CD4-positive, alpha-beta T cell treated with Interleukin-10 for 1 hour (primary cell): ENCODE measurements at regions not wholly inside any gene's neighbourhood (a gene's known extent, or its start where the extent isn't known, plus 50 kb on each side); places are given as distances from the start of the nearest gene placed in this dataset.
A peak's percentile ranks its signal among the peaks of the same experiment; 100 is the strongest.

Experiments used
- DNase-seq: peaks from one replicate; pipeline ENCODE4 v3.0.0-alpha.2; 2020

DNA sequence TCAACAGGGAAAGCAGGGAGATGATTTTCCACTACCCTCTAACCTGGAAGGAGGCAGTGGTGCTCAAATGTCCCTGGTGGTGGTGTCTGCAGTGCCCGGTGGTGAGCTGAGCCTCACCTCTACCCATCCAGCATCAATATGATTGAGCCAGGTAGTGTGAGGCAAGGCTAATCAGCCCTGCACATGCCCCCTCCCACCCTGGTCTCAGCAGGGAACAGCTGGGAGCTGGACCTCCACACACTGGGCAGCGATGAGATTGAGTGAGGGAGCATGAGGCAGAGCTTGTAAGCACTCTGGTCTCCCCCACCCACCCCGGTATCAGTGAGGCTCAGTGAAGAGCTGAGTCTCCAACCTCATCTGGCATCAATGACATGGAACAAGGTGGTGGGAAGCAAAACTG lies 634.3 kb downstream of the PTPRU start:
- DNase-seq = no peak

DNA sequence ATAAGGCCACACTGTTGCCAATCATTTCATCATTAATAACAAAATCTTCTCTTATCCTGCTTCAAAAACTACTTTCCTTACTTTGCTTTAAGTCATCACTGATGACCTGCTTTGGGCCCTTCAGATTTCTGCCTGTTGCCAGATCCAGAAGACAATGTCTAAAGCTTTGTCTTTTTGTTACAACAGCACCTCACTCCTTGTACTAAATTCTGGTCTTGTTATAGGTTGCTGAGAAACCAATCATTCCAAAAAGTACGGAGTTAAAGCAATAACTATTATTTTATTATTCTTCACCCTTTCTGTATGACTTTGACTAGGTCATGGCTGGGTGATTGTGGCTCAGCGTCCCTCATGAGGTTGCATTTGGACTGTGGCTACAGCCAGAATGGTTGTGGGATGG lies 633.5 kb downstream of the PTPRU start:
- no peak for DNase-seq

DNA sequence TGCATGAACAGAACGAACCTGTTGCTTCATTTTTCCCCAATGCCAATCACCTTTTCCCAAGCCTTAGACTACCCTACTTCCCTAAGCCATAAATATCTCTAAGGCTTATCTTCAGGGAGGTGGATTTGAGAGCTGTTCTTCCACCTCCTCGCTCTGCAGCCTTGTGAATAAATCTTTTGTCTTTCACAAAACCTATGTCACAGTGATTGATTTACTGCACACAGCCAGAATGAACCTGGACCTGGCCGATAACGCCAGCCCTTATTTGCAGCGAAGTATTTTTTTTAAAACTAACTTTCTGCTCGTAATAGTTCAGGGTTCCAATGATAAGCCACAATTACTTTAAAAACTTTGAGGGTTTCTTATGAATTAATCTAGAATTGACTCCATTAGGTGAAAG lies 632.6 kb downstream of the PTPRU start:
- DNase-seq = no peak

DNA sequence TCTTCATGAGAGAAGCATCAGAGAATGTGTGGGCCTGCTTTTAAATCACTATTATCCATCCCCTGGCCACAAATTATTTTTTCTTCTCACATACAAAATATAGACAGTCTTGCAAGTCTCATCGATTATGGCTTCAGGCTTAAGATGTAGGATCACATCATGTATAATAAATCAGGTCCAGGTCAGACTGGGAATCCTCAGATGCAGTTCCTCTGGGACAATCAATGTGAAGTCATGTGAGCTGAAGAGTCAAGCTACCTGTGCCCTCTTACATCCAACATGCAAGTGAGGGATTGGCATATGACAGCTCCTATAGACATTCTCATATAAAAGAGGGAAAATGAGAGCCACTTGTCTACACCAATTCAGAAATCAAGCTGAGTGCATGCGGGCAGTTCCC lies 631.8 kb downstream of the PTPRU start:
- no peak for DNase-seq

DNA sequence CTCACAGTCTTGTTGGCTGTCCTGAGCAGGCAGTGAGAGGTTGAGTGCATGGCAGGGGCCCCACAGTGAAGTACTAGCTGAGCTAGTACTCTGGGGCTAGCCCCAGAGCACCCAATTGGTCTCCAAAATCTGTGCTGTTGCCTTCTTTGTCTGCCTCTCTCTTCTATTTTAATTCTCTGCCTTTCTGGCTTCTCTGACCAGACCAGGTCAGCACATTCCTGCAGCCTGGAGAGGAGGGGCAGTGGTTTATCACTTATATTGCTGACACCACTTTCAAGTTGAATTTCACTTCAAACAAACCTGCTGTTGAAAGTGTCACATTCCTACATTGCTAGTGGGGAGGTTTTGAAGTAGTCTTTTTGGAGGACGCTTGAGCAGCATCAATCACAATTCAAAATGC lies 628.7 kb downstream of the PTPRU start:
- DNase-seq = no peak

DNA sequence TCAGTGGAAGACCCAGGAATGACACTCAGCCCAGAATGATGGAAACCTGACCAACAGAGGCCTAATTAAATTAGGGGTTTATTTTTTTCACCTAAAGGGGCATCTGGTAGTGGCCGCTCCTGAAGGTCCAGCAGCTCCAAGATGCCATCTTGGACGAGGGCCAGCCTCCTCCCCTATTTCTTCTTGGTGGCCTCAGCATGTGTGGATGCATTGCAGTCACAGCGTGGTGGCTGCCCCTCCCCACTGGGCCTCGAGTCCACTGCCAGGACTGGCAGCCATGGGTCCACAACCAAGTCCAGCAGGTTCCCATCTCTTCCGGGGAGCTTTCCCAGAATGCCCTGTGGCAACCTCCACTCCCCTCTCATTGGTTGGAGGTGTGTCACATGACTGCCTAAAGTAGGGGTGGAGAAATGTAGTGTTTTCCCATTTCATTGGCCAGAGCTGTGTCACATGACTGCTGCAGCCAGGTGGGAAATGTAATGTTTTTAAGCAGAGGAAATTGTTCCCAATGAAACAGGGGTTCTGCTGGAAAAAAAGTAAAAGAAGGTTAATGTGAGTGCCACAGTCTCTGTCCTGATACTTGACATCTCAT lies 628.2 kb downstream of the PTPRU start:
- DNase-seq = no peak

DNA sequence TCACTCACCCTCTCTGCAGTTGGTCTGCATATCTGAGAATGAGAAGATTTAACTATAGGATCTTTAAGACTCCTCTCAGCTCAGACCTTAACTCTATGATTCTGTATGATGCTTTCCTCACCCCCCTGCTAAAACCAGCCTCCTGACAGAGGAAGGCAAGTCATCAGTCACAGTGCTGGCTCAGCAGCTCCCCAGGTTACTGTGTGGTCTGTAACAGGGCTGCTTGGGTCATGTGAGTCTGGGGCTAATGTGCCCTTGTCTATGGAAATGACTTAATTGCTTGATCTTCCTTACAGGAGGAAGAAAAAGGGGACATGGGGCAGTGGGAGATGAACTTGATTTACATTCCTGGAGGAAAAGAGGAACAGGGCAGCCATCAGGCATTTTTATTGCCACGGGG lies 625.6 kb downstream of the PTPRU start:
- DNase-seq = no peak

DNA sequence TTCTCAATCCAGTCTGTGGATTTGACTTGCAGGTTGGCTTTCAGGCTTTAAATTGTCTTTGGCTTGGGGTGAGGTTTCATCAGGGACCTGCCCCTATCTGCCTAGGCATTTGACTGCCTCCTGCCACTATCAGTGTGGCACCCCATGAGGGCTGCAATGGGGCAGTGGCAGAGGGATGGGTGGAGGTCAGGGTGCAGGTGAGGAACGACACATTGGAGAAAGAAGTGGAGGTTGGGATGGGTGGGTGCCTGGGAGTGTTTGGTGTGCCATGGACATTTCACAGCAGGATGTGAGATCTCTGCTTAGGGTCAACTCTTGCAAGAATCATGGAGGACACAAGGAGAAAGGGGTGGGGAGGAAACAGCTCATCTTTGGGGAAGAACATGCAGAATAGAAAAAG lies 625.1 kb downstream of the PTPRU start:
- no peak for DNase-seq

DNA sequence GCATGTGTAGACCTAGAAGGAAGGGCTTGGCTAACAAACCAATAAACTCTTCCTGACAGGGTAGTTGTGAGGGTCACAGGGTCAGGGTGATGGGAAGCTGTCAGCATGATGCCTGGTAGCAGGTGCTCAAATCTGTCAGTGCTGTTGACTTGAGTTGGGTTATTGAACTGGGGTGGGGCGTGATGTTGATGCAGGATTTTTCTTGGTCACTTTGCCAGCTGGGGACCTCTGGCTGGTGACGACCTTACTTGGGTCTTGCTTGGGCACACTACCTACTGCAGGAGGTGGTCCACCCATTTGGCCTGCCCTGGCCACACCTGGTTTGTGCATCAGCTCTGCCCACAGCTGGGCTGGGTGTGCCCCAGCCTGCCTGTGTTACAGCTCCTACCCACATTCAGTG lies 624.4 kb downstream of the PTPRU start:
- no peak for DNase-seq

DNA sequence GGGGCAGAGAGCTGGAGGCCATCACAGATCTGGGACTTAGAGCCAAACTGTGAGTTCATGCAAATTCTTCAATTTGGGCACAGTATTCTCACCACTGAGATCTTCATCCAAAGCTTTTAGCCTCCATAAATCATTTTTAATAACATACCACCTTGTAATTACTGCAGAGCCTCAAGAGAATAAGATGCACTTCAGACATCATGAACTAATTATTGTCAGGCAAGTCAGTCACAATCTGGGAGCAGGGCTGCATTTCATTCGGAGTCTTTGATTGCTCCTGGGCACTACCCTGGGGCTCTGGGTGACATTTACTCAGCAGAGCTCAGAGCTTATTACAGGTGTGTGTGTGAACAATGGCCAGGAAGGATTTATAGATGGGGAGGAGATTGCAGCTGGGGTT lies 623.7 kb downstream of the PTPRU start:
- no peak for DNase-seq

DNA sequence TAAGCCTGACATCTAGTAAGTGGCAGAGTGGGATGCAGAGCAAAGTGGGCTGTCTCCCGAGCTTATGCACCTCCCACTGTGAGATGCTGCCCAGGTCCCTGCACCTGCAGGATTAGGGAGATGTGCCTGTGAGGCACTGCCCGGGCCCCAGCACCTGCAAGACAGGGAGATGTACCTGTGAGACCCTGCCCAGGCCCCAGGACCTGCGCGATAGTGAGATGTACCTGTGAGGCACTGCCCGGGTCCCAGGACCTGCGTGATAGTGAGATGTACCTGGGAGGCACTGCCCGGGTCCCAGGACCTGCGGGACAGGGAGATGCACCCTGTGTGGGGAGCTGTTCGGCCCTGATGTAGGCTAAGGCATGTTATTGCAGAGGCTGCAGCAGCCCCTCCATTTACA lies 622.8 kb downstream of the PTPRU start:
- DNase-seq = no peak

DNA sequence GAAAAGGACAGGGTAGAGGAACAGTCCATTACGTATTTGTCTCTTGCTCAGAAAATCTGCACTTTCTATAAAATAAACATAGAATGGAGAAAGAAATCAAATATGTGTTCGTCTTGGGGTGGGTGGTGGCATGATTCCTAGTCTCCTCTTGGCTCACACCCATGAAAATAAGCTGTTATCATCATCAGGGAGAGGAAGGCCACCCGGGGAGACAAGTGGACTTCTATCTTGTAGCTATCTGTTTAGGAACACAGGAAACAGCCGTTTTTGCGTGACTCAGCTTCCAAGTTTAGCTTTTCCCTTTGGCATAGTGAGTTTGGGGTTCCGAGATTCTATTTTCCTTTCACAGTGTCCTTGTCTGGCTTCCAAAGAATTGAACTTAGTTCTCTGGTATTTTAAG lies 622.3 kb downstream of the PTPRU start:
- no peak for DNase-seq

DNA sequence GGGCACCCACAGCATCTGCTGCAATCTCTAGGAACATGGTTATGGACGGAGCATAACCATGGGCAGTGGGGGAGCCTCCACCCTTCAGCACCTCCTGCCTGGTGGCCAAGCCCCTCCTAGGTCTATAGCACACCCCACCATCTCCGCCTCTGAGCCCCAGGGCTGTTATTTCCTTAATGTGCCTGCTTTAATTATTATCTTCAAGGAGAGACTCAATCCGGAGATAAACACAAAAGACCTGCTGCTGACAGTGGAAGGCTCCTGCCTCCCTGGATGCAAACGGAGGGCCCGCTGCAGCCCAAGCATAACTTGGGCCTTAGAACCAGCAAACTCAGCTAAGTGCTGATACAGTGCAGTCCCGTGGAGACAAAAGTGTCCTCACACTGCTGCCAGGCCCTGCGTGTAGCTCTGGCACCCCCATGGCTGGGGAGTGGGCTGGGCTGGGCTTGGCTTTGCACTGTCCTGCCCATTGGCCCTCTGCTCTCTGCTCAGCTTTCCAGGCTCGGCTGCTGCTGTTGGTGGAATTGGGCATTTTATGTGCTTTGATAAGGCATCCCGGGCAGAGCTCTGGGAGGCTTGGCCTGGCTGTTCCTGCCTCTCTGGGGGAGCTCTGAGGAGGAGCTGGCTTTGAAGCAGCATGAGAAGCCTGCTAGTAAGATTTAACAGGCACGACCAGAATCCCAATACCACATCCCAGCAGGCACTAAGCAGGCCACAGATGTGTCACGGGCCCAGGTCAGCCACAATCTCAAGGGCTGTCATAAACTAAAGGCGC lies 620.2 kb downstream of the PTPRU start:
- no peak for DNase-seq

DNA sequence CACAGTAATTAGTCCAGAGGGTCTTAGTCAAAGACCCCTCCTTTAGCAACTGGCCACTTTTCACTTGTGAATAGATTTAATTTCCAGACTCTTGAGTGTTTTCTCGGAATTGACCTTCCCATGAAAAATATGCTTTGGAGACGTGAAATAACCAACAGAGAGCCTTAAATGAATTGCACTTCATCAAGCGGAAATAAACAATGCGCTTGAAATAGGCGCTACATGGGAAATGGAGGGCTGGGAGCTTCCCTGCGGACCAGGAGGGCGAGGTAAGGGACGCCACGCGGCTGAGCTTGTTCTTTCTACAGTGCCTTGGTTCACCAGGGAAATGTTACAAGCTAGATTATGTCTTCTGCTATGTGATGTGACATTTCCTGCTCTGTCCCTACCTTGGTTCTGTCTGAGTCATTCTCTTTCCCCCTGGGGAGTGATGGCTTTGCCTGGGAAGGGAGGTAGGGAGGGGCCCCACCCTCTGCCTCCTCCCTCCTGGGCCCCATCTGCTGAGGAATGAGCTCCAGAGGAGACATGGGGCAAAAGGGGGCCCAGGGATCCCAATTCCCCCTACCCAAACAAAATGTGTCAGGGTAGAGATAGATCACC lies 619.3 kb downstream of the PTPRU start:
- DNase-seq = no peak

DNA sequence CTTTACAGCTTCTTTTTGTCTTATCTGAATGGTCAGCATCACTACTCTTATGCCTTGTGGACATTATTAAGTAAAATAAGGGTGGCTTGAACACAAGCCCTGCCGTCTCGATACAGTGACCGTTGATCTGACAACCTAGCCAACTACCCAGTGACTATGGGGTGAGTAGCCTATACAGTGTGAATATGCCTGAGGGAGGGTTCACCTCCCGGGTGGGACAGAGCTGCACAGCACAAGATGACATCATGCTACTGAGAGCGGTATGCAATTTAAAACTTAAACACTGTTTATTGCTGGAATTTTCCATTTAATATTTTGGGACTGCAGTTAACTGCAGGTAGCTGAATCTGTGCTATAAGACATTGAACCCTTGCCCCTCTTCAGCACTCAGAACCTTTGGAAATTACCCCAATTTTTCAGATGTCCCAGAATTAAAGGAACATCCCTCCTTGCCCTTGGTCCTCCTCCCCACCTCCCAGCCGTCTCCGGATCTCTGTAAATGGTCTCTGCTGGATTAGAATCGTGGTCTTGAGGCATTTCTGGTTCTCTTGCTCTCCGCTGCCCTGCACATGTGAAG lies 618.5 kb downstream of the PTPRU start:
- DNase-seq = no peak

DNA sequence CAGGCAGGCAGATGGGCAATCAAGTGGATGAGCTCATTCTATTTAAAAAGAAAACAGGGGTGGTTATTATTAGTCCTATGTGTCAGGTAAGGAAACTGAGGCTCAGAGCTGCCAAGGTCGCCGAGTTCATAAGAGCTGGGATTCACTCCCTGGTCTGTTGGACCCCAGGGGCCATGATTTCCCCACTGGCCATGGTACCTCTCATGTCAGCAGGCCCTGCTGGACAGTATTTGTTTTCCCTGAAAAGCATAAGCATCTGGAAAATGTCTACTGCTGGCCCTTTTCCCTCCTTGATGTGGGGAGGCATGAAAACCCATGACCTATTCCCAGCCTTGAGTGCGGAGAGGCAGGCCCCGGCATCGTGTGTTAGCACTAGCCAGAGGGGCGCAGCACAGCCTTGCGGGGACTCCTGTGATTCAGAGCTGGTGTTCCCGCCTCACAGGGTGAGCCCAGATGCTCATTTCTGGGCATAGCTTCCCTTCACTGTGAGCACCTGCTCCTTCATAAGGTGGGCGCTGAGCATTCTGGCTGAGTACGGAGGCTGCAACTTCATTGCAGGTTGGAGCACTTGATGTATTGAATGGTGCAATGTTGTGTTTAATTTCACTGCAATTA lies 617.5 kb downstream of the PTPRU start:
- DNase-seq = no peak

DNA sequence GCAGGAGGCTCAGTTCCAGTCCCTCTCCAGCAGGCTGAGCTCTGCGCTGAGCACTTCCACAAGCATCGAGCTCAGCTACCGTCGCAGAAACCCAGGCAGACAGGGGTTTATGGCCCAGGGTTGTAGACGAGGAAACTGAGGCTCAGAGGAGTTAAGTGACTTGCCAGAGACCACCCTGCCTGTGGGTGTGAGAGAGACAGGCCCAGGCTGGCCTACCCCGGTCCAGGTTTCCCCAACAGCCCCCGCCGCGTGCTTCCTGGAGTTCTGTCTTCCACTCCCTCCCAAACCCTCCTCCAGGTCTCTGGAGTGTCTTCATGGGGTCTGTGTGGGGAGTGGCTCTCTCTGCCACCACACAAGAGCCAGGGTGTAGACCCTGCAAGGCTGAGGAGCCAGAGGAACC lies 615.9 kb downstream of the PTPRU start:
- no peak for DNase-seq

DNA sequence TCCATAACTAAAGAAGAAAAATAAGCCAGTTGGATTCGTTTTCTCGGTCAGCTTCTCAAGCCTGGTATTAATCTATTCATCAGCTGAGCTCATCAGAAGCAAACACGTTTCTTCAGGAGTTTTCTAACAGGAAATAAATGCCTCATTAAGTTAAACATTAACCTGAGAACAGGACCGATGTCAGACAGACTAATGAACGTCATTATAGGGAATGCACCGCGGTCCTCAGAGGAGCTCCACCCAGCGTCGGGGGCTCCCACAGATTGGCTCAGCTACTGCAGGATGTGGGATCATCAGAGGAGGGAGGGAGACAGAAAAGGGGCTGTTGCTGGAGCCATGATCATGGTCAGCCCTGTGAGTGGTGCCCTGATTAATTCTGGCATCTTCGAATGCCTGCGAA lies 615.4 kb downstream of the PTPRU start:
- DNase-seq = no peak

DNA sequence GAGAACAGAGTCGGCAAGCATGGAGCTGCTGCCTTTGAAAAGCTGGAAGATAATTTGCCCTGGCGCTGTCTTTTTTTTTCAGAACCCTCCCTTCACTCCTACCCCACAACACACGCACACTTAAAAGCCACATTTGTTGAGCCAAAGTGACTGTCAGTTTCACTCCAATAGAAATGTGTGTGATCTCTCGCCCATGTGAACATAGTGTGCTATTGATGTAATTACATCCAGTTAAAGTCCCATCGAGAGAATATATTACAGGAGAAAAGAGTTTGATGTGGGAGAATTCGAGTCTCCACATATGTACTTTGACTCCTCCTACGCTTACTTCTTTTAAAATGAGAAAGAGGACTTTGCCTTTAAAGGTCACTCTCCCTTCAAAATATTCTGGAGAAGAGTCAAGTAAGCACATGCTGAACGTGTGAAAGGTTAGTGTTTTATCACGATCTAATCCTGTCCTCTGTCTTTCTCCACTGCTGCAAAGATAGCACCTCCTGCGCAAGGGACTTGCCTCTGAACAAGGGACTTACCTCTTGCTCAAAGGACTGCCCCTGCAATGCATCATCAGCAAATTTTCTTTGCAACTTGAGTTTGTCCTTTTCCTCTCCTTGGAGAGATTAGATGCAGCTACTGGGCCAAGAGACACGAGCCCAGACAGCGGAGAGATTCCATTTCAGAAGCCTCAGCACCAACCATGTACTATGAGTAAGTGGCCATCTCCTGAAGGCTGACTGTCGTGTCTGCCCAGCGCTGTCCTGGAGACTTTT lies 613.9 kb downstream of the PTPRU start:
- no peak for DNase-seq

DNA sequence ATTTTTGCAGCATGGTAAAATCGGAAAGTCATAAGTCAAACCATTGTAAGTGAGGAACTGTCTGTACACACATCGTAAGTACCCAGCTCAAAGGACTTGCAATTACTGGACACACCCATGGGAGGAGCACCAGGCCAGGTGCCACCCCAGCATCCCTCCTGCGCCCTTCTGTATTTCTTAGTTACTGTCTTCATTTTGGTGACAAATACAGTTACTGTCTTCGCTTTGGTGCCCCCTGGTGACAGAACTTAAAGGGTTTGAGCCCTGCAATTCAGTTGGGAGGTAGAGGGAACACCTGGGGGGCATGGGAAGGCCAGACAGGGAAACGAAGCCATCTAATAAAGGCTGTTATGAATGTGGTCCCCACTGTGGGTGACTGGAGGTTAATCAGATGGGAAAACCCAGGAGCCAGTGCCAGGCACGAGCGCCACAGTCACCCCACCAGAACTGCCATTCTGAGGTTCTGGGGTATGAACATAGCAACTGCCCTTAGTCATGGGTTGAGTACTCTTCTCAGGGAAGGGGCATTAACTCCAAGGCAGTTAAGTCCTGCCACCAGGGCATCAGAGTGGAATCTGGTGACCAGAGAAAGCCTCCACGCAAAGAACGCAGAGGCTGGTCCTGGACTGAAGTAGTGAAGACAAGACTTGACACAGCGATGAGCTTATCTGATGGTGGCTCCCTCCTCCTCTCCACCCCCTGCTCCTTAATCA lies 612.9 kb downstream of the PTPRU start:
- DNase-seq = peak; percentile 37

DNA sequence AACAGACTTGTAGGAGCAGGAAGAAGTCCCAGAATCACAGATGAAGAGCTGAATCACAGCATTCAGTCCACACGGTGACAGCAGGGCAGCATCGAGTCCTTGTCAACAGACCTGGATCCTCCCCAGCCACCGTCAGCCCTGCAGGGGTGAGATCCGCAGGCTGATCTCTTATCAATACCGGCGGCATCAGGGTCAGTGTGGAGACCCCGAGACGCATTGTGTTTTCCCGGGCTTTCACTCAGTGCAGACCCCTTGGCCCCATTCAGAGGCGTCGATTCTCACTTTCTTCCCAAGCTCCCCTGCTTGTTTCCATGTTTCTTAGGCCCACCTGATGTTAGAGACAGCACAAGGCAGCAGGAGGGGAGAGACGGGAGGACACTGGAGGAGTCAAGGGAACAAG lies 609.6 kb downstream of the PTPRU start:
- DNase-seq = no peak

DNA sequence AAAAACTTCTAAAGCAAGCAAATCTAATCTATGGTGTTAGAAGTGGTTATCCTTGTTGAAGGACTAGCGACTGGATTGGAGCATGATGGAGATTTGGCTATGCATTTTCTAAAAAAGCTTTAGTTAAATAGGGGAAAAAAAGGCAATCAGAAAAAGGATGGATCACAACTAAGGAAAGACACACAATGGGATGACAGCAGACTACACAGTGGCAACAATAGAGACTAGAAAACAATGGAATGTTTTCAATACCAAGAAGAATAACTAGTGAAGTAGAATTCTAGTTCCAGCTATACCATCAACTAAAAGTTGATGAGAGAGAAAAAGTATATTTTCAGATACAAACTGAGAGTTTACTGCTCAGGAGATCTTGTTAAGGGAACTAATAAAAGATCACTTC lies 605.8 kb downstream of the PTPRU start:
- no peak for DNase-seq
